Endothelial cell of umbilical vein (primary cell): ENCODE measurements at regions not wholly inside any gene's neighbourhood (a gene's known extent, or its start where the extent isn't known, plus 50 kb on each side); places are given as distances from the start of the nearest gene placed in this dataset.

Experiments used
- BruUV-seq: library from RNA; stranded (reverse); fragments of 400-500 nt; replicated peaks from 2 replicates; lab custom pipeline; 2021; lab: Mats Ljungman, UMichigan
- CTCF ChIA-PET: fragments of 300-600, 350-600 bp; sonication (Branson Sonifier 250); formaldehyde crosslinking; loops from one replicate; lab custom pipeline; 2021; ENCODE audit warnings: antibody characterized with exemption, inconsistent platforms; lab: Charles Lee
- POLR2A ChIA-PET: fragments of 300-600, 350-600 bp; sonication (Branson Sonifier 250); formaldehyde crosslinking; loops from one replicate; lab custom pipeline; 2021; ENCODE audit warnings: antibody characterized with exemption, inconsistent platforms; lab: Charles Lee
- DNase-seq: peaks from one replicate; pipeline ENCODE4 v3.0.0-alpha.2; 2011; ENCODE audit warnings: low read depth, low spot score
- FAIRE-seq: peaks from 2 replicates; lab custom pipeline; 2011; peaks lifted over from hg19 to GRCh38; lab: Jason Lieb, UNC
- H2AFZ ChIP-seq: 2 replicates; pipeline ENCODE4 v1.6.0; 2012; ENCODE audit warnings: low read depth, low read length, control low read depth, inconsistent platforms
- H3K27ac ChIP-seq: 2 replicates; pipeline ENCODE4 v1.5.1; 2011; ENCODE audit warnings: low read depth, mild to moderate bottlenecking, control low read depth, low read length, moderate library complexity; ENCODE audit not compliant: insufficient read depth
- H3K27me3 ChIP-seq, 2 experiments: 2 replicates each; pipeline versions ENCODE4 v1.6.0 to v1.6.1; 2011; ENCODE audit warnings: low read length in 2 of 2, mixed read lengths in 1 of 2; ENCODE audit not compliant: control insufficient read depth in 2 of 2, insufficient read depth in 2 of 2
- H3K36me3 ChIP-seq, 2 experiments: 2 replicates in 1 of 2; 3 replicates in 1 of 2; pipeline ENCODE4 v1.5.1; 2011; ENCODE audit warnings: low read length in 2 of 2, mild to moderate bottlenecking in 1 of 2, moderate library complexity in 1 of 2; ENCODE audit not compliant: control insufficient read depth in 2 of 2, insufficient read depth in 2 of 2; ENCODE audit errors: extremely low read depth in 1 of 2
- H3K4me1 ChIP-seq: 3 replicates; pipeline ENCODE4 v1.5.1; 2011; ENCODE audit warnings: mild to moderate bottlenecking, low read length; ENCODE audit not compliant: control insufficient read depth, insufficient read depth; ENCODE audit errors: extremely low read depth
- H3K4me2 ChIP-seq: 2 replicates; pipeline ENCODE4 v1.6.1; 2011; ENCODE audit warnings: low read length, control low read depth, mixed read lengths; ENCODE audit not compliant: insufficient read depth
- H3K4me3 ChIP-seq, 3 experiments: fragments of 200-600 bp in 1 of 3; sonication (generic), shearing (Covaris generic) in 1 of 3; replicated peaks in 1 of 3; 2 replicates each; pipeline ENCODE4 v1.5.1; 2011 to 2016; ENCODE audit warnings: control low read depth in 3 of 3, low read length in 3 of 3, mild to moderate bottlenecking in 2 of 3, inconsistent platforms in 1 of 3, low read depth in 1 of 3, moderate library complexity in 1 of 3; ENCODE audit not compliant: insufficient read depth in 1 of 3
- H3K79me2 ChIP-seq: 2 replicates; pipeline ENCODE4 v1.6.0; 2012; ENCODE audit warnings: low read length, inconsistent platforms; ENCODE audit not compliant: control insufficient read depth, insufficient read depth
- H3K9ac ChIP-seq: replicated peaks from 2 replicates; pipeline ENCODE3; 2011; ENCODE audit warnings: low read length, control low read depth; ENCODE audit not compliant: insufficient read depth; ENCODE audit errors: extremely low read depth
- H3K9me1 ChIP-seq: replicated peaks from 3 replicates; pipeline ENCODE4 v1.6.0; 2011; ENCODE audit warnings: mild to moderate bottlenecking, low read length; ENCODE audit not compliant: control insufficient read depth, insufficient read depth; ENCODE audit errors: extremely low read depth
- H3K9me3 ChIP-seq: replicated peaks from 2 replicates; pipeline ENCODE4 v1.5.1; 2012; ENCODE audit warnings: low read length, inconsistent platforms; ENCODE audit not compliant: control insufficient read depth, insufficient read depth
- H4K20me1 ChIP-seq: replicated peaks from 2 replicates; pipeline ENCODE3; 2011; ENCODE audit warnings: mild to moderate bottlenecking, low read length; ENCODE audit not compliant: control insufficient read depth, insufficient read depth; ENCODE audit errors: extremely low read depth
- EZH2 ChIP-seq: IDR thresholded peaks from 2 replicates; pipeline ENCODE4 v1.6.1; 2012; ENCODE audit warnings: borderline replicate concordance, low read depth, mild to moderate bottlenecking, moderate library complexity, low read length, inconsistent platforms; ENCODE audit not compliant: severe bottlenecking
- FOS ChIP-seq: IDR thresholded peaks from 2 replicates; pipeline ENCODE4 v1.6.1; 2011; ENCODE audit warnings: mild to moderate bottlenecking, low read length, moderate library complexity, borderline replicate concordance; ENCODE audit not compliant: insufficient read depth
- GATA2 ChIP-seq: IDR thresholded peaks from 2 replicates; pipeline ENCODE4 v1.7.0; 2011; ENCODE audit warnings: low read depth, mild to moderate bottlenecking, moderate library complexity, mixed read lengths, low read length; ENCODE audit not compliant: insufficient read length, insufficient read depth
- JUN ChIP-seq: IDR thresholded peaks from 2 replicates; pipeline ENCODE4 v1.6.1; 2011; ENCODE audit warnings: borderline replicate concordance, low read depth; ENCODE audit not compliant: insufficient read length, insufficient read depth
- MYC ChIP-seq: IDR thresholded peaks from one replicate; pipeline ENCODE4 v1.6.1; 2011; ENCODE audit warnings: mild to moderate bottlenecking, low read depth, low read length
- POLR2A ChIP-seq: IDR thresholded peaks from 2 replicates; pipeline ENCODE4 v1.6.1; 2012; ENCODE audit warnings: low read depth, mild to moderate bottlenecking, control low read depth, low read length
- POLR2AphosphoS5 ChIP-seq: IDR thresholded peaks from 2 replicates; pipeline ENCODE4 v1.6.1; 2012; ENCODE audit warnings: low read depth, mild to moderate bottlenecking, control low read depth, low read length, moderate library complexity; ENCODE audit not compliant: insufficient read depth
- dilution Hi-C: fragments of 300-500 bp; cut with MboI; formaldehyde crosslinking; loops from one replicate; pipeline ENCODE4 v1.15.0; 2019; ENCODE audit warnings: low sequenced_read_pairs; ENCODE audit not compliant: extremely low pct_ligation_motif_present
- intact Hi-C: fragments of 100-400 bp; cut with micrococcal nuclease; formaldehyde crosslinking; loops from one replicate; pipeline ENCODE4 v1.10.0; 2022
- TF ChIP-seq, protein P1 (sequence below), 2 donors: IDR thresholded peaks; 1 replicate in 1 of 2; 2 replicates in 1 of 2; pipeline ENCODE4 v1.5.1; 2011; ENCODE audit warnings: low read length in 2 of 2, mild to moderate bottlenecking in 2 of 2, moderate library complexity in 2 of 2, control low read depth in 1 of 2, inconsistent platforms in 1 of 2, low read depth in 1 of 2; ENCODE audit not compliant: insufficient read depth in 1 of 2; ENCODE audit errors: extremely low read depth in 1 of 2
- TF ChIP-seq, protein P2 (sequence below): IDR thresholded peaks from 2 replicates; pipeline ENCODE4 v1.6.1; 2011; ENCODE audit not compliant: insufficient read depth, insufficient read length

DNA sequence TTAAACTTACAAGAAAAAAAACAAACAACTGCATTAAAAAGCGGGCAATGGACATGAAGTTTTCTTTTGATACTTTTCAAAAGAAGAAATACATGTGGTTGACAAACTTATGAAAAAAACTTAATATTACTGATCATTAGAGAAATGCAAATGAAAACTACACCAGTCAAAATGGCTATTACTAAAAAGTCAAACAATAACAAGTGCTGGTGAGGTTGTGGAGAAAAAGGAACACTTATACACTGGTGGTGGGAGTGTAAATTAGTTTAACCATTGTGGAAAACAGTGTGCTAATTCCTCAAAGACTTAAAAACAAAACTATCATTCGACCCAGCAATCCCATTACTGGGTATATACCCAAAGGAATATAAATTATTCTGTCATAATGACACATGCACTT lies 311.6 kb downstream of the ISL1 start:
- ChIA-PET POLR2A (no interaction called here), CTCF (no interaction called here)
- Histone ChIP-seq H3K9ac (no peak overlapping the region), H2AFZ (no peak overlapping the region), H3K4me2 (no peak overlapping the region), H3K27me3 (no peaks in the 10 kb centered on the region), H3K27ac (no peak overlapping the region), H3K79me2 (no peaks in the 10 kb centered on the region), H3K9me1 (no peaks in the 10 kb centered on the region), H4K20me1 (no peaks in the 10 kb centered on the region), H3K9me3 (no peaks in the 10 kb centered on the region), H3K4me3 (no peak overlapping the region), H3K4me1 (no peaks in the 10 kb centered on the region), H3K36me3 (no peaks in the 10 kb centered on the region)
- intact Hi-C loops (no loop called here), dilution Hi-C loops (no loop called here)
- FAIRE-seq = no peak
- TF ChIP-seq, protein P1, sequence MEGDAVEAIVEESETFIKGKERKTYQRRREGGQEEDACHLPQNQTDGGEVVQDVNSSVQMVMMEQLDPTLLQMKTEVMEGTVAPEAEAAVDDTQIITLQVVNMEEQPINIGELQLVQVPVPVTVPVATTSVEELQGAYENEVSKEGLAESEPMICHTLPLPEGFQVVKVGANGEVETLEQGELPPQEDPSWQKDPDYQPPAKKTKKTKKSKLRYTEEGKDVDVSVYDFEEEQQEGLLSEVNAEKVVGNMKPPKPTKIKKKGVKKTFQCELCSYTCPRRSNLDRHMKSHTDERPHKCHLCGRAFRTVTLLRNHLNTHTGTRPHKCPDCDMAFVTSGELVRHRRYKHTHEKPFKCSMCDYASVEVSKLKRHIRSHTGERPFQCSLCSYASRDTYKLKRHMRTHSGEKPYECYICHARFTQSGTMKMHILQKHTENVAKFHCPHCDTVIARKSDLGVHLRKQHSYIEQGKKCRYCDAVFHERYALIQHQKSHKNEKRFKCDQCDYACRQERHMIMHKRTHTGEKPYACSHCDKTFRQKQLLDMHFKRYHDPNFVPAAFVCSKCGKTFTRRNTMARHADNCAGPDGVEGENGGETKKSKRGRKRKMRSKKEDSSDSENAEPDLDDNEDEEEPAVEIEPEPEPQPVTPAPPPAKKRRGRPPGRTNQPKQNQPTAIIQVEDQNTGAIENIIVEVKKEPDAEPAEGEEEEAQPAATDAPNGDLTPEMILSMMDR (IDR thresholded peaks at IDR 0.05; ENCODE audit: extremely low read depth in 1 of 2, insufficient read depth in 1 of 2, low read depth in 1 of 2, low read length in 2 of 2) = no peak
- TF ChIP-seq JUN = no peak
- TF ChIP-seq, protein P2, sequence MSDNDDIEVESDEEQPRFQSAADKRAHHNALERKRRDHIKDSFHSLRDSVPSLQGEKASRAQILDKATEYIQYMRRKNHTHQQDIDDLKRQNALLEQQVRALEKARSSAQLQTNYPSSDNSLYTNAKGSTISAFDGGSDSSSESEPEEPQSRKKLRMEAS = no peak
- no peak for TF ChIP-seq EZH2
- TF ChIP-seq FOS = no peak
- no peak for TF ChIP-seq GATA2
- no peak for TF ChIP-seq POLR2AphosphoS5
- TF ChIP-seq POLR2A = no peak
- TF ChIP-seq MYC = no peak
- DNase-seq = no peak
- no TSS peak for BruUV-seq
